IPS-18a (cell line): ENCODE measurements at regions not wholly inside any gene's neighbourhood (a gene's known extent, or its start where the extent isn't known, plus 50 kb on each side); places are given as distances from the start of the nearest gene placed in this dataset.

ENCODE experiments used
- H3K27ac ChIP-seq: one replicate; pipeline ENCODE4 v1.5.1; 2013; ENCODE audit warnings: low read length
- H3K27me3 ChIP-seq: one replicate; pipeline ENCODE4 v1.6.1; 2013; ENCODE audit warnings: mild to moderate bottlenecking, low read length; ENCODE audit not compliant: control insufficient read depth, insufficient read depth
- H3K36me3 ChIP-seq: one replicate; pipeline ENCODE4 v1.6.1; 2013; ENCODE audit warnings: low read depth, low read length; ENCODE audit not compliant: control insufficient read depth
- H3K4me1 ChIP-seq: one replicate; pipeline ENCODE4 v1.6.1; 2013; ENCODE audit warnings: low read depth, low read length; ENCODE audit not compliant: control insufficient read depth
- H3K4me3 ChIP-seq: one replicate; pipeline ENCODE4 v1.5.1; 2013; ENCODE audit warnings: low read length
- H3K9ac ChIP-seq: one replicate; pipeline ENCODE4 v1.6.1; 2013; ENCODE audit warnings: mild to moderate bottlenecking, low read length, moderate library complexity
- H3K9me3 ChIP-seq: one replicate; pipeline ENCODE4 v1.6.1; 2013; ENCODE audit warnings: low read depth, low read length; ENCODE audit not compliant: control insufficient read depth

GRCh38 chr12:59196989-59197388, 276.7 kb upstream of the LRIG3 start:
- Histone ChIP-seq H3K4me3 (no peak overlapping the region), H3K27ac (no peak overlapping the region), H3K9ac (no peak overlapping the region), H3K9me3 (no peaks in the 10 kb centered on the region), H3K36me3 (no peaks in the 10 kb centered on the region), H3K4me1 (no peaks in the 10 kb centered on the region), H3K27me3 (no peaks in the 10 kb centered on the region)

DNA sequence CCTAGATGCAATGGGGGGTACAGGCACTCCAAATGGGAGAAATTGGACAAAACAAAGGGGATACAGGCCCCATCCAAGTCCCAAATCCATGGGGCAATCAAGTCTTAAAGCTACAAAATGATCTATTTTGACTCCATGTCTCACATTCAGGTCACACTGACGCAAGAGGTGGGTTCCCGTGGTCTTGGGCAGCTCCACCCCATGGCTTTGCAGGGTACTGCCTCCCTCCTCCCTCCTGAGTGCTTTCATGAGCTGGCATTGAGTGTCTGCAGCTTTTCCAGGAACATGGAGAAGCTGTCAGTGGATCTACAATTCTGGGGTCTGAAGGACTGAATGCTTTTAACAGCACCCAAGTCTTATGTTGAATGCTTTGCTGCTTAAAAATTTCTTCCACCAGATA, 274.5 kb upstream of the LRIG3 start:
- Histone ChIP-seq H3K9me3 (no peaks in the 10 kb centered on the region), H3K9ac (no peak overlapping the region), H3K27ac (no peak overlapping the region), H3K27me3 (no peaks in the 10 kb centered on the region), H3K4me3 (no peak overlapping the region), H3K4me1 (no peaks in the 10 kb centered on the region), H3K36me3 (no peaks in the 10 kb centered on the region)

DNA sequence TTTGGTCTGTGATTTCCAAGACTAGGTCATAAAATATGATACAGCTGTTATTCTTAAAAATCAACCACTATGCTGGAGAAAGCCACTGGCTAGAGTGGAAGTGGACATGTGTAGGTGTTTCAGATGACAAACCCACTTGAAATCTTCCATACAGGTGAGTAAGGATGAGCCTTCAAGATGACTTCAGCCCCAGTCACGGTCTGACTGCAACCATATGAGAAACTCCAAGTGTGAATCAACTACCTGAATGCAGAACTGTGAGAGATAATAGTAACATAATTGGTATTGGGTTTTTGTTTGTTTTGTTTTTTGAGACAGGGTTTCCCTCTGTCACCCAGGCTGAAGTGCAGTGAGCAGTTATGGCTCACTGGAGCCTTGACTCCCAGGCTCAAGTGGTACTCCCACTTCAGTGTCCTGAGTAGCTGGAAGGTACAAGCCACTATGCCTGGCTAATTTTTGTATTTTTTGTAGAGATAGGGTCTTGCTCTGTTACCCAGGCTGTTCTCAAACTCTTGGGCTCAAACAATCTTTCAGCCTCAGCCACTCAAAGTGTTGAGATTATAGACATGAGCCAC, 273.3 kb upstream of the LRIG3 start:
- no peaks in the 10 kb centered on the region for H3K4me1 ChIP-seq
- no peaks in the 10 kb centered on the region for H3K27me3 ChIP-seq
- no peaks in the 10 kb centered on the region for H3K9me3 ChIP-seq
- H3K4me3 ChIP-seq, result no peak overlapping the region
- H3K9ac ChIP-seq, result no peak overlapping the region
- no peak overlapping the region for H3K27ac ChIP-seq
- no peaks in the 10 kb centered on the region for H3K36me3 ChIP-seq

DNA sequence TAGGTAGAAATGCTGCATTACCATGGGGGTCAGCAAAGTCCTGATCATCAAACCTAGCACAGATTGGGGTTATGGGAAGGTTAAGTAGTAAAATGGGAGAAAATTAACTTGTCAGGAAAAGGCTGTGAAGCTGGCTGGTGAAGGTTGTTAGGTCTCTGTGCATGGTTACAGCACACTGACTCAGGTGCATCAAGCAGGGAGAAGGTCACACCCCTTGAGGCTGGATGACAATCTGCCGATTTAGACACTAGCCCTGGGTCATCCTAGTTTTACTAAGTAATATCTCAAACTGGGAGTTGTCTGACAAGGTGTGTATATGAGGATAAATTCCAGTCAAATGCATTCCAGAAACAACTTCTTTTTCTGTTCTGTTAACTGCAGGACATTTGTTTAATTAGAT, 271.1 kb upstream of the LRIG3 start:
- no peaks in the 10 kb centered on the region for H3K9me3 ChIP-seq
- no peak overlapping the region for H3K4me3 ChIP-seq
- H3K36me3 ChIP-seq, result no peaks in the 10 kb centered on the region
- no peak overlapping the region for H3K27ac ChIP-seq
- H3K4me1 ChIP-seq, result no peaks in the 10 kb centered on the region
- H3K9ac ChIP-seq, result no peak overlapping the region
- H3K27me3 ChIP-seq, result no peaks in the 10 kb centered on the region

- Histone ChIP-seq H3K9ac (no peak overlapping the region), H3K4me3 (no peak overlapping the region), H3K9me3 (no peaks in the 10 kb centered on the region), H3K27me3 (no peaks in the 10 kb centered on the region), H3K27ac (no peak overlapping the region), H3K4me1 (no peaks in the 10 kb centered on the region), H3K36me3 (no peaks in the 10 kb centered on the region)
Observed at GRCh38 chr12:59186451-59186850, 266.1 kb upstream of the LRIG3 start.

- Histone ChIP-seq H3K27me3 (no peaks in the 10 kb centered on the region), H3K9me3 (no peaks in the 10 kb centered on the region), H3K4me3 (no peak overlapping the region), H3K27ac (no peak overlapping the region), H3K4me1 (no peaks in the 10 kb centered on the region), H3K36me3 (no peaks in the 10 kb centered on the region), H3K9ac (no peak overlapping the region)
Observed at GRCh38 chr12:59185295-59185694, 265.0 kb upstream of the LRIG3 start.

DNA sequence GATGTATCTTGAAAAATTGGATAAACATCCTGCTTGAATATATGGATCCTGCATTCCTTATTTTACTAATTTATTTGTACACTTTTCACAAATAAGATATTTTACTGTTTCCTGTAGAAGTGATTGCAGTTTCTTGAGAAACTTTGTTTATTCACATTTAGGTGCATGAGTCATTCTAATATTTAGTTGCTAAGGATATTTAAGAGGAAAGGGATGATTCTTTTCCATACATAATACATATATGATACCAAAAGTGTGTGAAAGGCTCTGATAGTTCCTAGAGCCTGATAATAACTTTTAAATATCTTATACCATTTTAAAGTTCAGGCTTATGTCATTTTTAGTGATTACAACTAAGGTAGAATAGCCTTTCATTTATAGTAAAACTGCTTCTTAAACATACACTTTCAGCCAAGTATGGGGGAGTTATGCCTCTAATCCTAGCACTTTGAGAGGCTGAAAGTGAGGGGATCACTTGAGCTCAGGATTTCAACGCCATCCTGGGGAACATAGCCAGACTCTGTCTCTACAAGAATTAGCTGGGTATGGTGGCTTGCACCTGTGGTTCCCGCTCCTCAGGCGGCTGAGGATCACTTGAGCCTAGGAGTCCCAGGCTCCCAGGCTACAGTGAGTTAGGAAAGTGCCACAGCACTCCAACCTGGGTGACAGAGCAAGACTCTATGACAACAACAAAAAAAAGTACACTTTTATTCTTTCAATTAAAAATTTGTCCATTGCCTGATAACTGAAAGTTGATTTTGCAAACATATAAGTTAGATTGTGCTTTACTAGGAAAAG, 262.6 kb upstream of the LRIG3 start:
- Histone ChIP-seq H3K9me3 (no peaks in the 10 kb centered on the region), H3K27ac (no peak overlapping the region), H3K4me1 (no peaks in the 10 kb centered on the region), H3K9ac (no peak overlapping the region), H3K4me3 (no peak overlapping the region), H3K27me3 (no peaks in the 10 kb centered on the region), H3K36me3 (no peaks in the 10 kb centered on the region)

- H3K4me1 ChIP-seq, result no peaks in the 10 kb centered on the region
- H3K9me3 ChIP-seq, result no peaks in the 10 kb centered on the region
- no peak overlapping the region for H3K9ac ChIP-seq
- H3K36me3 ChIP-seq, result no peaks in the 10 kb centered on the region
- H3K27me3 ChIP-seq, result no peaks in the 10 kb centered on the region
- no peak overlapping the region for H3K4me3 ChIP-seq
- H3K27ac ChIP-seq, result no peak overlapping the region
Observed at GRCh38 chr12:59182191-59182590, 261.9 kb upstream of the LRIG3 start.

- no peaks in the 10 kb centered on the region for H3K4me1 ChIP-seq
Observed at GRCh38 chr12:59181196-59181777, 261.0 kb upstream of the LRIG3 start.

DNA sequence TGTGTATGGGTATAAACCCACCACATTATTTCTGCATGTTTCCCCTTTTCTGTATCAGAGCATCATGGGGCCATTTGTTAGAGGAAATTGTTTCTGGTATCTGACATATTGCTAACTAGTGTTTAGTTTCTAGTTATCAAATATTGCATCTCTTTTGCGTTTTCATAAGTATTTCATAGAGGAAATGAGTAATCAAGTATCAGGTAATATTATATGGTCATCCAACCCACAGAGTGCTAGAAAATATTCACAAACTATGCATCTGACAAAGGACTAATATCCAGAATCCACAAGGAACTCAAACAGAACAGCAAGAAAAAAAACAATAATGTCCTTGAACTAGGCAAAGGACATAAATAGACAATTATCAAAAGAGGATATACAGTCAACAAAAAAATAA, 258.9 kb upstream of the LRIG3 start:
- Histone ChIP-seq H3K27me3 (no peaks in the 10 kb centered on the region), H3K9ac (no peak overlapping the region), H3K27ac (no peak overlapping the region), H3K9me3 (no peaks in the 10 kb centered on the region), H3K36me3 (no peaks in the 10 kb centered on the region), H3K4me1 (no peaks in the 10 kb centered on the region), H3K4me3 (no peak overlapping the region)

More at GRCh38 chr12:59181196-59181777, 261.0 kb upstream of the LRIG3 start:
- Histone ChIP-seq H3K9me3 (no peaks in the 10 kb centered on the region), H3K9ac (no peak overlapping the region), H3K27me3 (no peaks in the 10 kb centered on the region), H3K4me3 (no peak overlapping the region), H3K27ac (no peak overlapping the region), H3K36me3 (no peaks in the 10 kb centered on the region)

- Histone ChIP-seq H3K27me3 (no peaks in the 10 kb centered on the region), H3K9ac (no peak overlapping the region), H3K9me3 (no peaks in the 10 kb centered on the region), H3K27ac (no peak overlapping the region), H3K4me3 (no peak overlapping the region), H3K4me1 (no peaks in the 10 kb centered on the region), H3K36me3 (no peaks in the 10 kb centered on the region)
Observed at GRCh38 chr12:59173695-59174094, 253.4 kb upstream of the LRIG3 start.

GRCh38 chr12:59168647-59169046, 248.3 kb upstream of the LRIG3 start:
- Histone ChIP-seq H3K4me1 (no peaks in the 10 kb centered on the region), H3K36me3 (no peaks in the 10 kb centered on the region)

More at GRCh38 chr12:59168647-59169046, 248.3 kb upstream of the LRIG3 start:
- Histone ChIP-seq H3K9me3 (no peaks in the 10 kb centered on the region), H3K27ac (no peak overlapping the region), H3K27me3 (no peaks in the 10 kb centered on the region), H3K4me3 (no peak overlapping the region), H3K9ac (no peak overlapping the region)
